ENCODE measurements at regions not wholly inside any gene's neighbourhood (a gene's known extent, or its start where the extent isn't known, plus 50 kb on each side); places are given as distances from the start of the nearest gene placed in this dataset.

DNA sequence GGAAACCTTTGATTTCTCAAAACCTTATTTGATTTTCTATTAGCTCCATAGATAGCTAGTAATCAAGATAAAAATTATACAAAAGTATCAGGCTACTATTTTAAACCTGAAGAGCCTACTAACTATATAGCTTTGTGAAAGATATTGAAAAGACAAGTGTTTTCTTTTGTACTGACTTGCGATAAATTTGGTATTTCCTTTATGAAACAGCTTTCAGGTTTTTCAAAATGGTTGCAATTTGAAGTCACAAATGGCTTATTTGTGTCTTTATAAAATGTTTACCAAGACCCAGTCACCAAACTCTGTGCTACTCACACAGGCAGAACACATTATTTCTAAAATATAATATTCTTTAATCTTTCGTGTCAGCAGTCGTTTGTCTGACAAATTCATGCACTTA, 167.5 kb upstream of the ALCAM start:
- TF ChIP-seq, protein P1, sequence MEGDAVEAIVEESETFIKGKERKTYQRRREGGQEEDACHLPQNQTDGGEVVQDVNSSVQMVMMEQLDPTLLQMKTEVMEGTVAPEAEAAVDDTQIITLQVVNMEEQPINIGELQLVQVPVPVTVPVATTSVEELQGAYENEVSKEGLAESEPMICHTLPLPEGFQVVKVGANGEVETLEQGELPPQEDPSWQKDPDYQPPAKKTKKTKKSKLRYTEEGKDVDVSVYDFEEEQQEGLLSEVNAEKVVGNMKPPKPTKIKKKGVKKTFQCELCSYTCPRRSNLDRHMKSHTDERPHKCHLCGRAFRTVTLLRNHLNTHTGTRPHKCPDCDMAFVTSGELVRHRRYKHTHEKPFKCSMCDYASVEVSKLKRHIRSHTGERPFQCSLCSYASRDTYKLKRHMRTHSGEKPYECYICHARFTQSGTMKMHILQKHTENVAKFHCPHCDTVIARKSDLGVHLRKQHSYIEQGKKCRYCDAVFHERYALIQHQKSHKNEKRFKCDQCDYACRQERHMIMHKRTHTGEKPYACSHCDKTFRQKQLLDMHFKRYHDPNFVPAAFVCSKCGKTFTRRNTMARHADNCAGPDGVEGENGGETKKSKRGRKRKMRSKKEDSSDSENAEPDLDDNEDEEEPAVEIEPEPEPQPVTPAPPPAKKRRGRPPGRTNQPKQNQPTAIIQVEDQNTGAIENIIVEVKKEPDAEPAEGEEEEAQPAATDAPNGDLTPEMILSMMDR (IDR thresholded peaks at IDR 0.05), result no peak
- TF ChIP-seq POLR2AphosphoS5 (IDR thresholded peaks at IDR 0.05; ENCODE audit: insufficient read depth in 1 of 2, low read depth in 1 of 2), result no peak
